ENCODE measurements at regions not wholly inside any gene's neighbourhood (a gene's known extent, or its start where the extent isn't known, plus 50 kb on each side); places are given as distances from the start of the nearest gene placed in this dataset.

DNA sequence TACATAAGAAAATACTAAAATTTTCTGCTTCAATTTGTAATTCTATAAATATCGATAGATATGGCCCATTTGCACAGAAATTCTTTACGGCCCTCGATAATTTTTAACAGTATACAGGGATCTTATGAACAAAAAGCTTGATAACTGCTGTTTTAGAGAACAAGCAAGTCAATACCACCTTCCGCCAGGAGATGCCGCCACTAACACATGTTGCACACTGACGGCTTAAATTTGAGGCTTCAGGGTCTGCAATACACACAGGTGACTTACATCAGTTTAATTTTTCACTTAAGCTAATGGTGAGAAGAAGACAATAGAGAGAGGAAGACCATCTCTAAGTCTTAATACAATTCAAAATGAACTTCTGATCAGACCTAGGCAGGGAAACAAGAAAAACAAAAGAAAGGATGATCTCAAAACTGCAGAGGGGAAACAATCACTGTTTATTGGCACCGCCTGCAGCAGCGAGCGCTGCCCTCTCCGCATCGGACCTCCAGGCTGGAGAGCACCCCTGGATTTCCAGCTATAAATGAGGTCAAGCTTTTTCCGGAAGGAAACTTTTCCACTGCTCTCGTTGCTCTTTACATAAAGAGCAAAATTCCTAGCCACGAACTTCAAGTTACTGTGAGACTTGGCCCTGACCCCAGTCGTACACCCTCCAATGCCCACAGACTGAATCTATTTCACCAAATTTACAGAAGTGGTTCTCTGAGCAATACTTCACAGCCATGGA is 53.9 kb downstream of the OTOR start:
- H3K4me3 Mint-ChIP-seq: no peak overlapping the region
- H3K4me2 ChIP-seq: no peak overlapping the region
- TF ChIP-seq, protein P1, sequence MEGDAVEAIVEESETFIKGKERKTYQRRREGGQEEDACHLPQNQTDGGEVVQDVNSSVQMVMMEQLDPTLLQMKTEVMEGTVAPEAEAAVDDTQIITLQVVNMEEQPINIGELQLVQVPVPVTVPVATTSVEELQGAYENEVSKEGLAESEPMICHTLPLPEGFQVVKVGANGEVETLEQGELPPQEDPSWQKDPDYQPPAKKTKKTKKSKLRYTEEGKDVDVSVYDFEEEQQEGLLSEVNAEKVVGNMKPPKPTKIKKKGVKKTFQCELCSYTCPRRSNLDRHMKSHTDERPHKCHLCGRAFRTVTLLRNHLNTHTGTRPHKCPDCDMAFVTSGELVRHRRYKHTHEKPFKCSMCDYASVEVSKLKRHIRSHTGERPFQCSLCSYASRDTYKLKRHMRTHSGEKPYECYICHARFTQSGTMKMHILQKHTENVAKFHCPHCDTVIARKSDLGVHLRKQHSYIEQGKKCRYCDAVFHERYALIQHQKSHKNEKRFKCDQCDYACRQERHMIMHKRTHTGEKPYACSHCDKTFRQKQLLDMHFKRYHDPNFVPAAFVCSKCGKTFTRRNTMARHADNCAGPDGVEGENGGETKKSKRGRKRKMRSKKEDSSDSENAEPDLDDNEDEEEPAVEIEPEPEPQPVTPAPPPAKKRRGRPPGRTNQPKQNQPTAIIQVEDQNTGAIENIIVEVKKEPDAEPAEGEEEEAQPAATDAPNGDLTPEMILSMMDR (IDR thresholded peaks at IDR 0.05): peak; percentile 88
- no peak for TF ChIP-seq EZH2 (IDR thresholded peaks at IDR 0.05)
- no peak overlapping the region for H3K27ac ChIP-seq
- no peaks in the 10 kb centered on the region for H4K20me1 ChIP-seq (ENCODE audit: low read depth)
- peaks cover 8% of the 10 kb centered on the region for H3K4me1 ChIP-seq
- peaks cover 2% of the 10 kb centered on the region for H3K4me1 Mint-ChIP-seq
- no peaks in the 10 kb centered on the region for H3K79me2 ChIP-seq (ENCODE audit: low read depth)
- peak; percentile 77 for DNase-seq (ENCODE audit: low spot score)
- H3K27me3 Mint-ChIP-seq (ENCODE audit: insufficient read depth, low read depth): no peaks in the 10 kb centered on the region
- no peak overlapping the region for H3K27ac Mint-ChIP-seq
- H3K9me3 ChIP-seq (ENCODE audit: low read depth): no peaks in the 10 kb centered on the region
- H3K9ac ChIP-seq: no peak overlapping the region
- H3K9me3 Mint-ChIP-seq: peaks cover 3% of the 10 kb centered on the region
- H3K36me3 ChIP-seq: no peaks in the 10 kb centered on the region
- no peak overlapping the region for H2AFZ ChIP-seq (replicated peaks)
- H3K36me3 Mint-ChIP-seq: no peaks in the 10 kb centered on the region
- H3K27me3 ChIP-seq: no peaks in the 10 kb centered on the region
- no peak overlapping the region for H3K4me3 ChIP-seq
- no peaks in the 10 kb centered on the region for H3F3A ChIP-seq (ENCODE audit: low read depth)

DNA sequence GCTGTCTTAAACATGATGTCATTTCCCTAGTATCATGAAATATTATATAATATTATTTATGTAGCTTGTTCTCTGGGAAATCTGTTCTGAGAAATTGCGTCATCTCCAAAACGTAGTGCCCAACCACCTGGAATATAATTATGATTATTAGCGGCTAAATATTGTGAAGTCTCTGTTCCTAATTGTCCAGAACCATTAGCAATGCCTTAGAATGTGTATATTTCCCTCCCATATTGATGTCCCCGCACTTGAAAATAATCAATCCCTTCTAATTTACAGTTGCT is 54.4 kb downstream of the OTOR start:
- Mint-ChIP-seq H3K4me3 (no peak overlapping the region), H3K9me3 (peaks cover 3% of the 10 kb centered on the region), H3K36me3 (no peaks in the 10 kb centered on the region)

DNA sequence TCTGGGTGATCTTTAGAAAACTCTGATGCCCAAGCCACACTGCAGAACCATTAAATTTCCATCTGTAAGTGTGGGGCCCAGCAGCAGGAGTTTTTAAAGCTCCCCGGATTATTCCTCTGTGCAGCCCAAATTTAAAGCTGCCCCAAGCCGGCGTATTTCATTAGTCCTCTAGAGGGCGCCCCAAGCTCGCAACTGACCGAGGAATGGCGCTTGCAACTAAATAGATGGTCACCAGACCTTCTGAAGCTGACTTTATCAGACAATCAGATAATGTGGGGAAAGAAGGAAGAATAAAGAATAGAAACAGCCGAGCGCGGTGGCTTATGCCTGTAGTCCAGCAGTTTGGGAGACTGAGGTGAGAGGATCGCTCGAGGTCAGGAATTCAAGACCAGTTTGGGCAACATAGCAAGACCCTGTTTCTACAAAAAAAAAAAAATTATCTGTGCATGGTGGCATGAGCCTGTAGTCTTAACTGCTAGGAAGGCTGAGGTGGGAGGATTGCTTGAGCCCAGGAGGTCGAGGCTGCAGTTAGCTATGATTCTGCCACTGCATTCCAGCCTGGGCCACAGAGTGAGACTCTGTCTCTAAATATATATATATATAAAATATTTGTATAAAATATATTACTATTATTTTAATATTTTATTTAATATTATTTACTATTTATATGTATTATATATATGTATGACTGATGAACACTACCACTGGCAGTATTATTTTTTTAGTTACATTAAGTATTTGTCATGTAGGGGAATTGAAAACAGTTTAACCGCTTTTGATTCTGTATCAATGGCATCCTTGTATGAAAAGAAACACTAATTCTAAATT is 56.0 kb downstream of the OTOR start:
- Histone ChIP-seq H3K36me3 (no peaks in the 10 kb centered on the region), H3K9ac (no peak overlapping the region), H3K4me3 (no peak overlapping the region), H3K27ac (no peak overlapping the region), H3K9me3 (ENCODE audit: low read depth) (no peaks in the 10 kb centered on the region), H3K4me2 (no peak overlapping the region), H4K20me1 (ENCODE audit: low read depth) (no peaks in the 10 kb centered on the region), H3K4me1 (peaks cover 8% of the 10 kb centered on the region), H3F3A (ENCODE audit: low read depth) (no peaks in the 10 kb centered on the region), H2AFZ (replicated peaks) (peak overlapping the region; percentile 44), H3K27me3 (no peaks in the 10 kb centered on the region), H3K79me2 (ENCODE audit: low read depth) (no peaks in the 10 kb centered on the region)
- H3K9me3 Mint-ChIP-seq: no peaks in the 10 kb centered on the region
- DNase-seq (ENCODE audit: low spot score): peak; percentile 82
- H3K4me3 Mint-ChIP-seq: no peak overlapping the region
- TF ChIP-seq, protein P1 (IDR thresholded peaks at IDR 0.05): peak; percentile 96
- no peak for TF ChIP-seq EZH2 (IDR thresholded peaks at IDR 0.05)
- no peaks in the 10 kb centered on the region for H3K27me3 Mint-ChIP-seq (ENCODE audit: insufficient read depth, low read depth)
- H3K27ac Mint-ChIP-seq: no peak overlapping the region
- H3K4me1 Mint-ChIP-seq: peaks cover 2% of the 10 kb centered on the region
- no peaks in the 10 kb centered on the region for H3K36me3 Mint-ChIP-seq

More for the DNA sequence above, 54.4 kb downstream of the OTOR start:
- Histone ChIP-seq H3K4me3 (no peak overlapping the region), H3K4me1 (peaks cover 8% of the 10 kb centered on the region), H4K20me1 (ENCODE audit: low read depth) (no peaks in the 10 kb centered on the region), H3K9me3 (ENCODE audit: low read depth) (no peaks in the 10 kb centered on the region), H3F3A (ENCODE audit: low read depth) (no peaks in the 10 kb centered on the region), H3K4me2 (no peak overlapping the region), H3K27me3 (no peaks in the 10 kb centered on the region), H3K79me2 (ENCODE audit: low read depth) (no peaks in the 10 kb centered on the region), H2AFZ (replicated peaks) (no peak overlapping the region), H3K9ac (no peak overlapping the region), H3K36me3 (no peaks in the 10 kb centered on the region), H3K27ac (no peak overlapping the region)
- no peak for DNase-seq (ENCODE audit: low spot score)
- Mint-ChIP-seq H3K4me1 (peaks cover 2% of the 10 kb centered on the region), H3K27me3 (ENCODE audit: insufficient read depth, low read depth) (no peaks in the 10 kb centered on the region), H3K27ac (no peak overlapping the region)
- TF ChIP-seq, protein P1 (IDR thresholded peaks at IDR 0.05): no peak
- TF ChIP-seq EZH2phosphoT487 (IDR thresholded peaks at IDR 0.05) (no peak), EZH2 (IDR thresholded peaks at IDR 0.05) (no peak)
